Activated T-cell treated with anti-CD3 and anti-CD28 coated beads for 24 hours (primary cell): ENCODE measurements at regions not wholly inside any gene's neighbourhood (a gene's known extent, or its start where the extent isn't known, plus 50 kb on each side); places are given as distances from the start of the nearest gene placed in this dataset.

Experiments
- DNase-seq: peaks from one replicate; pipeline ENCODE4 v3.0.0-alpha.2; 2020; ENCODE audit warnings: low read depth

DNA sequence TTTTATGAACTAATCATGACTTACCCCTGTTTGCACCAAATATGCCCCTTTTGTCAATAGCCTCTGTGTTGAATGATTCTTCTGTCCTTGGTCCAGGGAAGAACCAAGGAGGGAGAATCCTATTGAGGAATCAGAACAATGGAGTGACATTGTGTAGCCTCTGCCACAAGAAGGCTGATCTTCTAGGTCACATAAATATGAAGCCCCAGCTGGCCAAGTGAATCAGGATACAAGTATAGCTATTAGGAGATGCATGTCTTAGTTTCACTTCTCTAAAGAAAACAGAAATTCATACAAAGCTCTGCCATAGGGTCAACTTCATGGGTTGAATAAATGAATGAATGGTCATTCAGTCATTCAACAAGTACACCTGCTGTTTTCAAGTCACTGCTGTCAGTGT lies 118.2 kb upstream of the BLID start:
- DNase-seq: no peak

GRCh38 chr11:122232985-122233384 lies 117.0 kb upstream of the BLID start:
- DNase-seq: no peak

- no peak for DNase-seq
These were observed 114.4 kb upstream of the BLID start for GRCh38 chr11:122230385-122230755.

- no peak for DNase-seq
These were observed 113.7 kb upstream of the BLID start for GRCh38 chr11:122229481-122230384.

- DNase-seq: no peak
These were observed 113.1 kb upstream of the BLID start for GRCh38 chr11:122229078-122229477.

DNA sequence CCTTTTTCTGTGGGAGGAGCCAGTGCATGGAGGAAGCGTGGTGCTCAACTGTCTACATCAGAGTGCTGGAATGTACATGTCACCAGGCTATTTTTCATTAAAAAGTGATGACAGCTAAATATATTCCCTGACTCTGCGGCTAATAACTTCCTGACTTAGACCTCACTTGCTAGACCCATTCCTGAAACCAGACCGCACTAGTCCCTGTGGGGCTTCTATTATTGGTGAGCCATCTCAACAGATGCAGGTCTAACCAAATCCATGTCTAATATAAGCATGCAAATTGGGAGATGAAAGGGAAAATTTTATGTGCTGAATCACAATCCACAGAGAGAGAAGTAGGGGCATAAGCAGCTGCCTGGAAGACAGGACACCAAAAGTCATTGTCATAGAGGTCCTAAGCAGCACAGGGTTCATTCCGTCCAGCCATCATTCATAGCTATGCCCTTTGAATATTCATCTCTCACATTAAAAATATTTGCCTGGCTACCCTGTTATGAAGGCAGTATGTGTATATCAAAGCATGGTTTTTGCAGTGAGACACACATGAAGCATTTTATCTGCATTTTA lies 110.9 kb upstream of the BLID start:
- DNase-seq: no peak

GRCh38 chr11:122224867-122225266 lies 108.9 kb upstream of the BLID start:
- no peak for DNase-seq

GRCh38 chr11:122220321-122220720 lies 104.3 kb upstream of the BLID start:
- no peak for DNase-seq

DNA sequence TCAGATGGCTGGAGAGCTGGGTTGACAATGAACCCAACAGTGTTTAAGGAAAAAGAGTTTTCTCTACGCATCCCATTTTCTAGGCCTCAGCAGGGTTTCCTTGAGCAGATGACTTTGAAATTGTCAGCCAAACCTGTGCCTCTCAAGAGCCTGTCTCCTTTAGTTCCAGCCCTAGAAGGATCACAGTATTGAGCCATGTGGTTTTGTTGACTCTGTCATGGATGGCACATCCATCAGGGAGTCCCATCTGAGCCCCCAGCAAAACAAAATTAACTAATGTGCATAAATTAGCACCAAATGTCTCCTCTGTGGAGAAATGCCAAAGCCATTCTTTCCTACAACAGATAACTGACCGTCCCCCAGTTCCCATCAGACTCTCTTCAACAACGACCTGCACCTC lies 103.8 kb upstream of the BLID start:
- DNase-seq: no peak

- peak; percentile 4 for DNase-seq
These were observed 99.4 kb upstream of the BLID start for GRCh38 chr11:122215244-122215992.

DNA sequence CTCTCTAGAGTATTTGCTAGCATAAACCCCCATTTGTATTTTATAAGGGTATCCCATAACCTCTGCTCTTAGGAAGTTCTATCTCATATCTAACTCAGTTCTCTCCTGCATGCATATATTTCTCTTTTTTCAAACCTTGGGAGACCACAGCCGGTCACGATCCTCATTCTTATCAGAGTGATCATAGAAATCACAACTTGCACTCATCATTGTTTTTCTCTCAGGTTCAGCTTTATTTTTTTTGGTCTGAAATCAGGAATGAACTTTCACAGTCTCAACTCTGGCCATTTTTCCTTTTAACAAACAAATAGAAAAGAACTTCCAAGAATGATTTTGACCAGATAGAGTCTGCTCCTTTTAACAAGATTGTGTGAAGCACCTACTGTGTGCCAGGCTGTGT lies 98.6 kb upstream of the BLID start:
- DNase-seq: no peak

GRCh38 chr11:122214080-122214479 lies 98.1 kb upstream of the BLID start:
- DNase-seq: no peak

- DNase-seq: no peak
These were observed 97.2 kb upstream of the BLID start for GRCh38 chr11:122213171-122213570.

DNA sequence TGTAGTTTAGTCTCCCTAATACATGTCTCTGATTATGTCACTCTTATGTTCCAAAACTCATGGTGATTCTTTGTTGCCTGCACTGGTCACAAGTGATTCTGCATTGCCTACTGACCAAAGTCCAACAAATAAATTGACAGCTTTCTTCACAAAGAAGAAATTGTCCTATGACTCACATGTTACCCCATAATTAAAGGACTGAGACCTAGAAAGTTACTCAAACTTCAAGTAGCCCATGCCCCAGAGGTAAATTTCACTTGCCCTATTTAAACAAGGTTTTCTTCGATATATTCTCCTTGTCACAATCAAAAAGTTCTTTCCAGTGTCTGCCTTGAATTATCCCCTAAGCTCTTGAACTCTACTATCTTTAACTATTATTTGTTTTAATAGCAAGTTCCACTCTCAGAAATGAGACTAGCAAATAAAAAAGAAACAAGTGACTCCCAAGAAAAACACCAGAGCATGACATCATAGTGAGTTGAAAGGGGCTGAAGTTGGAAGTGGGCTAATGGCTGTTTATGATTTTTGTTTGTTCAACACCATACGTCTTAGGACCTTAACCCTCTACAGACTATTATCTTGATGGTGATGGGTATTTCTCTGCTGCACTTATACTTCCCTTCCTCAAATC lies 94.5 kb upstream of the BLID start:
- DNase-seq: no peak

DNA sequence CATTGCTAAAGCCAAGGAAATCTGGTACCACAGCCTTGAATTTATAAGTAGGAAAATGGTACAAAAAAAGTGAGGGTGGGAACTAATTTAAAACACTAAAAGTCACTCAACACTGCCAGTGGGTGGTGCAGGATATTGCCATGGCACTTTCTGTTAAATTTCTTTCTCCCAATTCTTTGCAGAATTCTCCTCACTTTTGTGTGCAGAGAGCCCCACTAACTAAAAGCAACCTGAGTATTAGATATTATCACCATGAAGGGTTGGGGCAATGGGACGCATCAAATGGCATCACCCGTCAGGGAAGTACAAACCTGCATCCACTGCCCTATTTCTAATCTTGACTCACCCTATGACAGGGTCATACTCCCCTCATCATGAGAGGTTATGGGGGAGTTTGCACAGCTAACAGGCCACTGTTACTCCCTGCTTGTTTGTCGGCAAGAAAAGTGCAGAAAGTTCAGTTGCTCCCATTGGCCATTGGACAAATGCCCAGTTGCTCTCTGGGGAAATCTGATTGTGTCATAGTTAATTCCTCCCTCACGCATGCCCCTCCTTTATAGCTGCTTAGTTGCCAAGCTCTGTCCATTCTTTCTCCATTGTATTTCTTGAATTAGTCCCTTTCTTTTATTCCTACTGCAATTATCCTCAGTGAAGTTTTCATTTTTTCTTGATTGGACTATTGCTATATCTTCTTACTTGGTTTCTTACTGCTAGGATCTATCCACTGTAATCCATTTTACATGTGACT lies 93.8 kb upstream of the BLID start:
- DNase-seq: no peak

- no peak for DNase-seq
These were observed 92.1 kb upstream of the BLID start for GRCh38 chr11:122207921-122208764.

GRCh38 chr11:122207505-122207904 lies 91.5 kb upstream of the BLID start:
- no peak for DNase-seq

- DNase-seq: no peak
These were observed 89.0 kb upstream of the BLID start for GRCh38 chr11:122205036-122205435.

- no peak for DNase-seq
These were observed 88.2 kb upstream of the BLID start for GRCh38 chr11:122204206-122204605.

DNA sequence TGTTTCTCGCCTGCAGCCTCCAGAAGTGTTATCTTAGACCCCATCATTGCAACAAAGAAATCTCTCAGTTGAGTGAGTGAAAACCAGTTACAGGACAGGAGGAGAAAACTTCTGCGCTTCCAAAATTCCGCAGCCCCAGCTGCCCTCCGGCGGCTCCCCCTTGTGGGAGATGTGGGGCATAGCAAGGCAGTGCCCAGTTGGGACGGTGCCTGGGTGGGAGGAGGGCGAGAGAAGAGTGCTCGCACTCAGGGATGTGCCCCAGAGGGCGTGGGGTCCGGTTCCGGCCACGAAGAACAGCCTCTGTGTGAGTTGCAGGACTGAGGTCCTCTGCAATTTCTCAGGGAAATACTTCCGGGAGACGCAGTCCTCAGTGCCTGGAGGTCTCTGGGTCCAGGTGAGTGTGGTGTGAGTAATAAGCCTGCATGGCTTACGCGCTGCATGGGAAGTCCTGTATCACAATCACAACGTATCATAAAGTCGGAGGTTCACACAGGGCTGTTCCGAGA lies 87.0 kb upstream of the BLID start:
- DNase-seq: peak; percentile 21
